Gastroesophageal sphincter (tissue), 4 donors: ENCODE measurements at regions not wholly inside any gene's neighbourhood (a gene's known extent, or its start where the extent isn't known, plus 50 kb on each side); places are given as distances from the start of the nearest gene placed in this dataset.
"Not testable (repeated sequence)": the region's sequence is repeated elsewhere in the genome, so short reads cannot be mapped to it uniquely, and the experiment has no call there.

Source experiments
- ATAC-seq: fragments of 150-250 bp; one replicate; pipeline ENCODE4 v1.9.1; 2016; ENCODE audit warnings: mild to moderate bottlenecking, moderate library complexity
- H3K27ac ChIP-seq, 4 donors: fragments of 200-600 bp; sonication (generic) in 3 of 4; 1 replicate in 3 of 4; 2 replicates in 1 of 4; pipeline ENCODE4 v1.5.1; 2016 to 2019
- H3K27me3 ChIP-seq: fragments of 200-600 bp; sonication (generic); one replicate; pipeline ENCODE4 v1.5.1; 2019
- H3K36me3 ChIP-seq, 2 donors: fragments of 200-600 bp; sonication (generic); one replicate each; pipeline ENCODE4 v1.5.1; 2019; ENCODE audit warnings: control low read depth in 1 of 2
- H3K4me1 ChIP-seq, 3 donors: fragments of 200-600 bp; sonication (generic); 1 replicate in 2 of 3; 2 replicates in 1 of 3; pipeline ENCODE4 v1.5.1; 2016 to 2019; ENCODE audit warnings: control low read depth in 2 of 3
- H3K4me3 ChIP-seq, 2 donors: fragments of 200-600 bp; sonication (generic); one replicate each; pipeline ENCODE4 v1.5.1; 2019; ENCODE audit warnings: mild to moderate bottlenecking in 1 of 2, moderate library complexity in 1 of 2
- H3K9me3 ChIP-seq, 3 donors: fragments of 200-600 bp; sonication (generic); one replicate each; pipeline ENCODE4 v1.5.1; 2017 to 2019; ENCODE audit warnings: control low read depth in 2 of 3
- EP300 ChIP-seq: sonication (generic); formaldehyde crosslinking; IDR thresholded peaks from one replicate; pipeline ENCODE4 v1.6.1; 2017; ENCODE audit warnings: antibody characterized with exemption, mild to moderate bottlenecking
- POLR2A ChIP-seq, 2 donors: fragments of 450-650 bp; IDR thresholded peaks; one replicate each; pipeline ENCODE4 v1.6.1; 2017; ENCODE audit warnings: antibody characterized with exemption in 2 of 2, mild to moderate bottlenecking in 2 of 2, moderate library complexity in 1 of 2
- POLR2AphosphoS5 ChIP-seq: sonication (generic); formaldehyde crosslinking; IDR thresholded peaks from one replicate; pipeline ENCODE4 v1.6.1; 2017; ENCODE audit warnings: antibody characterized with exemption
- WGBS, 2 donors: methylation state at CpG; one replicate each; pipeline ENCODE4 v1.1.5; 2018; ENCODE audit warnings: low coverage in 1 of 2; 5-methylcytosine and 5-hydroxymethylcytosine counted together
- TF ChIP-seq, protein P1 (sequence below), 4 experiments: fragments of 200-600 bp in 2 of 4; fragments of 450-650 bp in 2 of 4; sonication (generic) in 1 of 4; IDR thresholded peaks; one replicate each; pipeline ENCODE4 v1.5.1; 2017 to 2019; ENCODE audit warnings: antibody characterized with exemption in 4 of 4, mild to moderate bottlenecking in 2 of 4, moderate library complexity in 2 of 4

DNA sequence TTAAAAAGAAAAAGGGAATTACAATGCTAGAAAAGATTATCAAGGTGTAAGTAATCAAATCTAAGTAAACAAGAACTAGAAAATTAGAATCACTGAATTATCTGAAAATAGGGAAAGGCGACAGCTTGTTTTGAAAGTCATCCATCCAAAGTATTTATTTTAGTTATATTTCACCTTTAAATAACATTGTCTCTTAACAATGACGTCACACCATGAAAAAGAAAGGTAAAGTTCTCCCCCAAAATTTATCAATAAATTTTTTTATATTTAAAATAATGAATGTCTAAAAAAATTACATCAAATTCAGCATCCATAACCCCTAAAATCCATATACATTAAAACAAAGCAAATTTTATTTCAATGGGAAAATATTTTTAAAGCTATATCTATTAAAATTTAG, 223.2 kb downstream of the RERGL start:
- ATAC-seq = no peak
- H3K4me1 ChIP-seq = no peaks in the 10 kb centered on the region
- H3K4me3 ChIP-seq = no peak overlapping the region
- TF ChIP-seq, protein P1, sequence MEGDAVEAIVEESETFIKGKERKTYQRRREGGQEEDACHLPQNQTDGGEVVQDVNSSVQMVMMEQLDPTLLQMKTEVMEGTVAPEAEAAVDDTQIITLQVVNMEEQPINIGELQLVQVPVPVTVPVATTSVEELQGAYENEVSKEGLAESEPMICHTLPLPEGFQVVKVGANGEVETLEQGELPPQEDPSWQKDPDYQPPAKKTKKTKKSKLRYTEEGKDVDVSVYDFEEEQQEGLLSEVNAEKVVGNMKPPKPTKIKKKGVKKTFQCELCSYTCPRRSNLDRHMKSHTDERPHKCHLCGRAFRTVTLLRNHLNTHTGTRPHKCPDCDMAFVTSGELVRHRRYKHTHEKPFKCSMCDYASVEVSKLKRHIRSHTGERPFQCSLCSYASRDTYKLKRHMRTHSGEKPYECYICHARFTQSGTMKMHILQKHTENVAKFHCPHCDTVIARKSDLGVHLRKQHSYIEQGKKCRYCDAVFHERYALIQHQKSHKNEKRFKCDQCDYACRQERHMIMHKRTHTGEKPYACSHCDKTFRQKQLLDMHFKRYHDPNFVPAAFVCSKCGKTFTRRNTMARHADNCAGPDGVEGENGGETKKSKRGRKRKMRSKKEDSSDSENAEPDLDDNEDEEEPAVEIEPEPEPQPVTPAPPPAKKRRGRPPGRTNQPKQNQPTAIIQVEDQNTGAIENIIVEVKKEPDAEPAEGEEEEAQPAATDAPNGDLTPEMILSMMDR (IDR thresholded peaks at IDR 0.05) = no peak
- no peak for TF ChIP-seq POLR2A (IDR thresholded peaks at IDR 0.05)
- TF ChIP-seq POLR2AphosphoS5 = no peak
- no peak for TF ChIP-seq EP300
- no peaks in the 10 kb centered on the region for H3K36me3 ChIP-seq
- no peak overlapping the region for H3K27ac ChIP-seq
- WGBS, 2 donors = 51 to 73% methylated on average over 2 of the region's 2 CpGs
- no peaks in the 10 kb centered on the region for H3K27me3 ChIP-seq
- H3K9me3 ChIP-seq = peaks cover 0 to 26% (median 0%) of the 10 kb centered on the region in 3 donors

DNA sequence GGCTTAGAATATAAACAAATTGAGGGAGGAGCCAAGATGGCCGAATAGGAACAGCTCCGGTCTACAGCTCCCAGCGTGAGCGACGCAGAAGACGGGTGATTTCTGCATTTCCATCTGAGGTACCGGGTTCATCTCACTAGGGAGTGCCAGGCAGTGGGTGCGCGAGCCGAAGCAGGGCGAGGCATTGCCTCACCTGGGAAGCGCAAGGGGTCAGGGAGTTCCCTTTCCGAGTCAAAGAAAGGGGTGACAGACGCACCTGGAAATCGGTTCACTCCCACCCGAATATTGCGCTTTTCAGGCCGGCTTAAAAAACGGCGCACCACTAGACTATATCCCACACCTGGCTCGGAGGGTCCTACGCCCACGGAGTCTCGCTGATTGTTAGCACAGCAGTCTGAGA, 234.4 kb downstream of the RERGL start:
- 91 to 95% methylated on average over 7 to 21 of the region's 24 CpGs for WGBS, 2 donors
- H3K4me3 ChIP-seq, H3K9me3 ChIP-seq, H3K36me3 ChIP-seq, ATAC-seq, H3K27me3 ChIP-seq, H3K4me1 ChIP-seq, H3K27ac ChIP-seq: not testable (repeated sequence)

DNA sequence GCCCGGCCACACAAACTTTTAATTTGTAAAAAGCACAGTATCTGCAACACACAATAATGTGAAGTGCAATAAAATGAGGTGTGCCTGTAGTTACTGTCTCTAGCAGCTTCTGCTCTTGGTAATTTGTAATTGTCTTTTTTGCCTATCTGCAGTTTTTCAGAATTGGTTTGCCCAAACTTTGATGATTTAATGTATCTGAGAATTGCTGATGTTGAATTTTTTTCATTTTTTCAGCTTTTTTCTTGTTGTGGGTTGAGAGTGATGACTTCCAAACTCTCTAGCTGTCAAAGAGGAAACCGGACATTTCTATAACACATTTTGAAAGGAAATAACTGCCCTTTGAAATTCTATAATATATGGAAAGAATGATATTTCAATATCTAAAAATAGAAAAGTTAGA, 236.9 kb downstream of the RERGL start:
- H3K27ac ChIP-seq = no peak overlapping the region
- no peak for ATAC-seq
- WGBS, 2 donors = 69 to 84% methylated on average over 1 to 2 of the region's 2 CpGs
- no peaks in the 10 kb centered on the region for H3K27me3 ChIP-seq
- no peak overlapping the region for H3K4me3 ChIP-seq
- H3K9me3 ChIP-seq = no peaks in the 10 kb centered on the region
- H3K36me3 ChIP-seq = no peaks in the 10 kb centered on the region
- H3K4me1 ChIP-seq = no peaks in the 10 kb centered on the region
- TF ChIP-seq POLR2AphosphoS5 = no peak

DNA sequence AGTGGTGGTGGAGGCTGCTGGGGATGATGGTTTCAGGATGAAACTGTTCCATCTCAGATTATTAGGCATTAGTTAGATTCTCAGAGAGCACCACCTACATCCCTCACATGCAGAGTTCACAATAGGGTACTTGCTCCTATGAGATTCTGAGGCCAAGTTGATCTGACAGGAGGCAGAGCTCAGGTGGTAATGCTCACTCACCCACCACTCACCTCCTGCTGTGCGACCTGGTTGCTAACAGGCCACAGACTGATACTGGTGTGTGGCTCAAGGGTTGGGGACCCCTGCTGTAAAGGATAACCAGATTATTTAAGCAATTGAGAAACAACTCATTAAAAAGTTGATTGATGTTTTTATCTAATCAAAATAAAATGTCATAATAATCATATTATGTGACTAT, 248.5 kb downstream of the RERGL start:
- ATAC-seq = no peak
- TF ChIP-seq EP300 = no peak
- TF ChIP-seq, protein P1 (IDR thresholded peaks at IDR 0.05) = no peak
- TF ChIP-seq POLR2A (IDR thresholded peaks at IDR 0.05) = no peak
- no peak for TF ChIP-seq POLR2AphosphoS5
- no peak overlapping the region for H3K4me3 ChIP-seq
- no peak overlapping the region for H3K27ac ChIP-seq
- H3K27me3 ChIP-seq = no peaks in the 10 kb centered on the region
- WGBS, 2 donors = 50 to 59% methylated on average over 1 of the region's 1 CpG
- H3K9me3 ChIP-seq = no peaks in the 10 kb centered on the region
- H3K36me3 ChIP-seq = no peaks in the 10 kb centered on the region
- no peaks in the 10 kb centered on the region for H3K4me1 ChIP-seq

DNA sequence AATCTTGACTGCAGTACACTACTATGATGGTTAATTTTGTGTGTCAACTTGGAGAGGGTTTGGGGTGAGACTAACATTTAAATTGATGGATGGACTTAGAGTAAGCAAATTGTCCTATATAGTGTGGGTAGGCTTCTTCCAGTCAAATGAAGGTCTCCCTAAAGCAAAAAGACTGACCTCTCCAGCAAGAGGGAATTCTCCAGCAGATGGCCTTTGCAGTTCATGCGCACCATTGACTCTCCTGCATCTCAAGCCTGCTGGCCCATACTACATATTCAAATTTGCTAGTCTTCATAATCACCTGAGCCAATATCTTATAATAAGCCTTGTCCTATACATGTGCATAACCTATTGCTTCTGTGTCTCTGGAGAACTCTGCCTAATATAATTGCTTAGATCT, 260.2 kb downstream of the RERGL start:
- H3K4me3 ChIP-seq = no peak overlapping the region
- ATAC-seq = no peak
- no peaks in the 10 kb centered on the region for H3K27me3 ChIP-seq
- H3K36me3 ChIP-seq = no peaks in the 10 kb centered on the region
- H3K9me3 ChIP-seq = no peaks in the 10 kb centered on the region
- WGBS, 2 donors = 88 to 89% methylated on average over 1 of the region's 1 CpG
- TF ChIP-seq EP300 (no peak), POLR2AphosphoS5 (no peak), POLR2A (IDR thresholded peaks at IDR 0.05) (no peak)
- TF ChIP-seq, protein P1 (IDR thresholded peaks at IDR 0.05) = no peak
- no peak overlapping the region for H3K27ac ChIP-seq
- no peaks in the 10 kb centered on the region for H3K4me1 ChIP-seq

DNA sequence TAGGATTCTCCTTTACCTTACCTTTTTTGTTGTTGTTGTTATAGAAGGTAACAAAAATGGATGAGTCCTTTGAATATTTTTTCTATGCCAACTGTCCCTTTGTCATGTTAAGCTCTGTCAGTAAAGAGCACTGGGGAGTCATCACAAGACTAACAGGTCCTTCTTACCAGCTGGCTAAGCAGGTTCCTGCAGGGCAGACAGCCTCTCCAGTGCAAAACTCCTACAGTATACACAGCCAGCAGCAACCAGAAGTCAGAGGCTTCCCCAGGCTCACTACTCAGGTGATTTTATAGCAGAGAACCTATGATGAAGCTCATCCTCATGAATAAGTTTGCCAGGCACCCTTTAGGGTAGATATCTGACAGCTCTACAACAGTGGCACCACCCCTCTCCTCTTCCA, 271.1 kb downstream of the RERGL start:
- H3K9me3 ChIP-seq = peaks cover 0 to 14% (median 0%) of the 10 kb centered on the region in 3 donors
- ATAC-seq = no peak
- TF ChIP-seq EP300 = no peak
- TF ChIP-seq, protein P1 (IDR thresholded peaks at IDR 0.05) = no peak
- no peaks in the 10 kb centered on the region for H3K36me3 ChIP-seq
- H3K4me1 ChIP-seq = no peaks in the 10 kb centered on the region
- no peak overlapping the region for H3K27ac ChIP-seq
- H3K27me3 ChIP-seq = no peaks in the 10 kb centered on the region
- H3K4me3 ChIP-seq = no peak overlapping the region
